ENCODE measurements at regions not wholly inside any gene's neighbourhood (a gene's known extent, or its start where the extent isn't known, plus 50 kb on each side); places are given as distances from the start of the nearest gene placed in this dataset.

- no TSS peak for BruUV-seq (replicated peaks)
- no peaks in the 10 kb centered on the region for H3K36me3 ChIP-seq (ENCODE audit: control insufficient read depth, insufficient read depth, low read length)
- H3K9me3 ChIP-seq (ENCODE audit: control insufficient read depth, insufficient read depth, low read depth, low read length): no peaks in the 10 kb centered on the region
- H3K4me1 ChIP-seq (ENCODE audit: control insufficient read depth, insufficient read depth, low read length): no peaks in the 10 kb centered on the region
- TF ChIP-seq POLR2AphosphoS5 (IDR thresholded peaks at IDR 0.05; ENCODE audit: low read depth, low read length) (no peak), TCF7L2 (IDR thresholded peaks at IDR 0.05; ENCODE audit: low read depth, low read length) (no peak), CTCF (IDR thresholded peaks at IDR 0.05) (no peak), SIN3A (IDR thresholded peaks at IDR 0.05; ENCODE audit: borderline replicate concordance, insufficient read depth, low read depth, low read length) (no peak)
- TF ChIP-seq, protein P1, sequence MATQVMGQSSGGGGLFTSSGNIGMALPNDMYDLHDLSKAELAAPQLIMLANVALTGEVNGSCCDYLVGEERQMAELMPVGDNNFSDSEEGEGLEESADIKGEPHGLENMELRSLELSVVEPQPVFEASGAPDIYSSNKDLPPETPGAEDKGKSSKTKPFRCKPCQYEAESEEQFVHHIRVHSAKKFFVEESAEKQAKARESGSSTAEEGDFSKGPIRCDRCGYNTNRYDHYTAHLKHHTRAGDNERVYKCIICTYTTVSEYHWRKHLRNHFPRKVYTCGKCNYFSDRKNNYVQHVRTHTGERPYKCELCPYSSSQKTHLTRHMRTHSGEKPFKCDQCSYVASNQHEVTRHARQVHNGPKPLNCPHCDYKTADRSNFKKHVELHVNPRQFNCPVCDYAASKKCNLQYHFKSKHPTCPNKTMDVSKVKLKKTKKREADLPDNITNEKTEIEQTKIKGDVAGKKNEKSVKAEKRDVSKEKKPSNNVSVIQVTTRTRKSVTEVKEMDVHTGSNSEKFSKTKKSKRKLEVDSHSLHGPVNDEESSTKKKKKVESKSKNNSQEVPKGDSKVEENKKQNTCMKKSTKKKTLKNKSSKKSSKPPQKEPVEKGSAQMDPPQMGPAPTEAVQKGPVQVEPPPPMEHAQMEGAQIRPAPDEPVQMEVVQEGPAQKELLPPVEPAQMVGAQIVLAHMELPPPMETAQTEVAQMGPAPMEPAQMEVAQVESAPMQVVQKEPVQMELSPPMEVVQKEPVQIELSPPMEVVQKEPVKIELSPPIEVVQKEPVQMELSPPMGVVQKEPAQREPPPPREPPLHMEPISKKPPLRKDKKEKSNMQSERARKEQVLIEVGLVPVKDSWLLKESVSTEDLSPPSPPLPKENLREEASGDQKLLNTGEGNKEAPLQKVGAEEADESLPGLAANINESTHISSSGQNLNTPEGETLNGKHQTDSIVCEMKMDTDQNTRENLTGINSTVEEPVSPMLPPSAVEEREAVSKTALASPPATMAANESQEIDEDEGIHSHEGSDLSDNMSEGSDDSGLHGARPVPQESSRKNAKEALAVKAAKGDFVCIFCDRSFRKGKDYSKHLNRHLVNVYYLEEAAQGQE (IDR thresholded peaks at IDR 0.05; ENCODE audit: insufficient read depth in 1 of 2, low read depth in 2 of 2, low read length in 1 of 2): no peak
- in situ Hi-C loops (cut with HindIII; ENCODE audit: low pct_unique_long_range_greater_than_20kb, low sequenced_read_pairs) (no loop called here), intact Hi-C loops (cut with micrococcal nuclease; ENCODE audit: unreplicated experiment) (no loop called here)
- H3K27ac ChIP-seq (ENCODE audit: low read length): no peak overlapping the region
- ChIA-PET CTCF (no interaction called here), POLR2A (no interaction called here)
- no peak overlapping the region for H3K4me3 ChIP-seq (ENCODE audit: low read depth in 2 of 2, low read length in 2 of 2)
- no peak for ATAC-seq
- H3K27me3 ChIP-seq (ENCODE audit: control insufficient read depth, insufficient read depth, low read length): no peaks in the 10 kb centered on the region; the same call in 1 of the 2 replicates
- DNase-seq (ENCODE audit: low read depth, low spot score): no peak
Measured at GRCh38 chr2:58308435-58308834, 67.3 kb upstream of the FANCL start.

DNA sequence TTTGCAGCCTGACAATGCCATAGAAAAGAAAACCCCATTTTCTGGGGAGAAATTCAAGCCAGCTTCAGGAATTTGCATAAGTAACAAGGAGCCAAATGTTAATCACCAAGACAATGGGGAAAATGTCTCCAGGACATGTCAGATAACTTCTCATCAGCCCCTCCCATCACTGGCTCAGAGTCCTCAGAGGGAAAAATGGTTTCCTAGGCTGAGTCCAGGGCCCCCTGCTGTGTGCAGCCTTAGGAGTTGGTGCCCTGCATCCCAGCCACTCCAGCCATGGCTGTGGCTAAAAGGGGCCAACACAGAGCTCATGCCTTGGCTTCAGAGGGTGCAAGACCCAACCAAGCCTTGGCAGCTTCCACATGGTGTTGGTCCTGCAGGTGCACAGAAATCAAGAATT lies 63.7 kb upstream of the FANCL start:
- no peaks in the 10 kb centered on the region; the same call in 1 of the 2 replicates for H3K9me3 ChIP-seq (ENCODE audit: control insufficient read depth, insufficient read depth, low read depth, low read length)
- TF ChIP-seq POLR2AphosphoS5 (IDR thresholded peaks at IDR 0.05; ENCODE audit: low read depth, low read length): no peak
- TF ChIP-seq SIN3A (IDR thresholded peaks at IDR 0.05; ENCODE audit: borderline replicate concordance, insufficient read depth, low read depth, low read length): no peak
- TF ChIP-seq CTCF (IDR thresholded peaks at IDR 0.05): no peak
- TF ChIP-seq TCF7L2 (IDR thresholded peaks at IDR 0.05; ENCODE audit: low read depth, low read length): no peak
- TF ChIP-seq, protein P1 (IDR thresholded peaks at IDR 0.05; ENCODE audit: insufficient read depth in 1 of 2, low read depth in 2 of 2, low read length in 1 of 2): no peak
- ATAC-seq: no peak

More for the DNA sequence above, 63.7 kb upstream of the FANCL start:
- in situ Hi-C loops (cut with HindIII; ENCODE audit: low pct_unique_long_range_greater_than_20kb, low sequenced_read_pairs) (no loop called here), intact Hi-C loops (cut with micrococcal nuclease; ENCODE audit: unreplicated experiment) (no loop called here)
- no peak for DNase-seq (ENCODE audit: low read depth, low spot score)
- no peaks in the 10 kb centered on the region; the same call in 1 of the 2 replicates for H3K27me3 ChIP-seq (ENCODE audit: control insufficient read depth, insufficient read depth, low read length)
- H3K36me3 ChIP-seq (ENCODE audit: control insufficient read depth, insufficient read depth, low read length): no peaks in the 10 kb centered on the region
- CTCF ChIA-PET: no interaction called here
- no TSS peak for BruUV-seq (replicated peaks)
- H3K4me1 ChIP-seq (ENCODE audit: control insufficient read depth, insufficient read depth, low read length): no peaks in the 10 kb centered on the region
- H3K27ac ChIP-seq (ENCODE audit: low read length): no peak overlapping the region
- H3K4me3 ChIP-seq (ENCODE audit: low read depth in 2 of 2, low read length in 2 of 2): no peak overlapping the region
- POLR2A ChIA-PET: no interaction called here
